Karpas-422 (cell line): ENCODE measurements at regions not wholly inside any gene's neighbourhood (a gene's known extent, or its start where the extent isn't known, plus 50 kb on each side); places are given as distances from the start of the nearest gene placed in this dataset.

Experiments used
- DNase-seq: peaks from one replicate; pipeline ENCODE4 v3.0.0-alpha.2; 2015
- H2AFZ ChIP-seq: fragments of 200-600 bp; sonication (generic); 2 replicates; pipeline ENCODE4 v1.6.1; 2014; ENCODE audit warnings: antibody characterized with exemption, low read length, mixed read lengths
- H3K27ac ChIP-seq: fragments of 200-600 bp; sonication (generic); 2 replicates; pipeline ENCODE4 v1.5.1; 2014; ENCODE audit warnings: mild to moderate bottlenecking, low read length, moderate library complexity
- H3K27me3 ChIP-seq: fragments of 200-600 bp; sonication (generic); 2 replicates; pipeline ENCODE4 v1.6.1; 2014; ENCODE audit warnings: low read length, mixed read lengths
- H3K36me3 ChIP-seq: fragments of 200-600 bp; sonication (generic); 2 replicates; pipeline ENCODE4 v1.6.1; 2014; ENCODE audit warnings: low read length, mixed read lengths; ENCODE audit not compliant: insufficient read depth
- H3K4me1 ChIP-seq: fragments of 200-600 bp; sonication (generic); 2 replicates; pipeline ENCODE4 v1.6.1; 2014; ENCODE audit warnings: mild to moderate bottlenecking, low read length, mixed read lengths
- H3K4me2 ChIP-seq: fragments of 200-600 bp; sonication (generic); 2 replicates; pipeline ENCODE4 v1.6.1; 2014; ENCODE audit warnings: low read length, low read depth, mild to moderate bottlenecking; ENCODE audit not compliant: poor library complexity, severe bottlenecking
- H3K4me3 ChIP-seq: fragments of 200-600 bp; sonication (generic); 2 replicates; pipeline ENCODE4 v1.5.1; 2014; ENCODE audit warnings: mild to moderate bottlenecking, antibody characterized with exemption, low read length, mixed read lengths
- H3K79me2 ChIP-seq: fragments of 200-600 bp; sonication (generic); 2 replicates; pipeline ENCODE4 v1.6.1; 2014; ENCODE audit warnings: mild to moderate bottlenecking, low read length, mixed read lengths
- H3K9ac ChIP-seq: fragments of 200-600 bp; sonication (generic); 2 replicates; pipeline ENCODE4 v1.6.0; 2014; ENCODE audit warnings: low read length
- H3K9me2 ChIP-seq: fragments of 200-600 bp; sonication (generic), shearing (Covaris generic); replicated peaks from 2 replicates; pipeline ENCODE4 v1.6.0; 2014; ENCODE audit warnings: mild to moderate bottlenecking, low read length, moderate library complexity; ENCODE audit not compliant: insufficient read depth
- H3K9me3 ChIP-seq: fragments of 300-700, 200-600 bp; sonication (generic); 2 replicates; pipeline ENCODE4 v1.6.1; 2014; ENCODE audit warnings: low read length, mixed read lengths
- H4K20me1 ChIP-seq: fragments of 200-600 bp; sonication (generic); 2 replicates; pipeline ENCODE4 v1.6.1; 2014; ENCODE audit warnings: mild to moderate bottlenecking, antibody characterized with exemption, low read length, low read depth; ENCODE audit not compliant: insufficient read depth

GRCh38 chr10:107984149-107984548, 819.6 kb upstream of the SORCS1 start:
- H4K20me1 ChIP-seq, result no peaks in the 10 kb centered on the region
- H3K27me3 ChIP-seq, result no peaks in the 10 kb centered on the region
- H3K36me3 ChIP-seq, result no peaks in the 10 kb centered on the region
- peaks cover 12% of the 10 kb centered on the region for H3K9me3 ChIP-seq
- H3K79me2 ChIP-seq, result no peaks in the 10 kb centered on the region
- no peaks in the 10 kb centered on the region for H3K4me1 ChIP-seq
- no peaks in the 10 kb centered on the region for H3K9me2 ChIP-seq
- no peak overlapping the region for H3K4me2 ChIP-seq
- DNase-seq, result no peak
- H3K27ac ChIP-seq, result no peak overlapping the region
- no peak overlapping the region for H3K4me3 ChIP-seq
- H3K9ac ChIP-seq, result no peak overlapping the region
- H2AFZ ChIP-seq, result no peak overlapping the region

GRCh38 chr10:107978455-107978854, 813.9 kb upstream of the SORCS1 start:
- Histone ChIP-seq H3K9me3 (peaks cover 21% of the 10 kb centered on the region), H3K36me3 (no peaks in the 10 kb centered on the region), H3K27ac (no peak overlapping the region), H4K20me1 (no peaks in the 10 kb centered on the region), H3K4me2 (no peak overlapping the region), H3K9ac (no peak overlapping the region), H3K4me3 (no peak overlapping the region), H3K4me1 (no peaks in the 10 kb centered on the region), H3K9me2 (no peaks in the 10 kb centered on the region), H3K27me3 (no peaks in the 10 kb centered on the region), H3K79me2 (no peaks in the 10 kb centered on the region), H2AFZ (no peak overlapping the region)
- DNase-seq, result no peak

- Histone ChIP-seq H2AFZ (no peak overlapping the region), H3K27ac (no peak overlapping the region), H3K4me2 (no peak overlapping the region), H3K4me1 (no peaks in the 10 kb centered on the region), H3K36me3 (no peaks in the 10 kb centered on the region), H3K9me3 (peaks cover 18% of the 10 kb centered on the region), H3K27me3 (no peaks in the 10 kb centered on the region), H3K9ac (no peak overlapping the region), H3K4me3 (no peak overlapping the region), H3K9me2 (no peaks in the 10 kb centered on the region), H3K79me2 (no peaks in the 10 kb centered on the region), H4K20me1 (no peaks in the 10 kb centered on the region)
- DNase-seq, result no peak
Measured at GRCh38 chr10:107971973-107972372, 807.5 kb upstream of the SORCS1 start.

GRCh38 chr10:107971411-107971810, 806.9 kb upstream of the SORCS1 start:
- no peak overlapping the region for H2AFZ ChIP-seq

GRCh38 chr10:107970512-107970911, 806.0 kb upstream of the SORCS1 start:
- Histone ChIP-seq H3K4me1 (no peaks in the 10 kb centered on the region), H3K9me3 (peaks cover 25% of the 10 kb centered on the region), H3K4me2 (no peak overlapping the region), H3K4me3 (no peak overlapping the region), H4K20me1 (no peaks in the 10 kb centered on the region), H3K27me3 (no peaks in the 10 kb centered on the region), H3K9ac (no peak overlapping the region), H2AFZ (no peak overlapping the region), H3K27ac (no peak overlapping the region), H3K79me2 (no peaks in the 10 kb centered on the region), H3K36me3 (no peaks in the 10 kb centered on the region), H3K9me2 (no peaks in the 10 kb centered on the region)
- DNase-seq, result no peak

More at GRCh38 chr10:107971411-107971810, 806.9 kb upstream of the SORCS1 start:
- no peak overlapping the region for H3K27ac ChIP-seq
- H3K4me2 ChIP-seq, result no peak overlapping the region
- H3K9me3 ChIP-seq, result peaks cover 24% of the 10 kb centered on the region
- no peaks in the 10 kb centered on the region for H3K4me1 ChIP-seq
- no peaks in the 10 kb centered on the region for H3K9me2 ChIP-seq
- H3K36me3 ChIP-seq, result no peaks in the 10 kb centered on the region
- H3K4me3 ChIP-seq, result no peak overlapping the region
- H3K9ac ChIP-seq, result no peak overlapping the region
- H3K79me2 ChIP-seq, result no peaks in the 10 kb centered on the region
- H3K27me3 ChIP-seq, result no peaks in the 10 kb centered on the region
- no peaks in the 10 kb centered on the region for H4K20me1 ChIP-seq
- DNase-seq, result no peak

GRCh38 chr10:107969936-107970335, 805.4 kb upstream of the SORCS1 start:
- no peaks in the 10 kb centered on the region for H3K27me3 ChIP-seq
- peaks cover 25% of the 10 kb centered on the region for H3K9me3 ChIP-seq
- no peaks in the 10 kb centered on the region for H3K79me2 ChIP-seq
- H3K27ac ChIP-seq, result no peak overlapping the region
- no peak overlapping the region for H3K4me3 ChIP-seq
- no peaks in the 10 kb centered on the region for H3K4me1 ChIP-seq
- H3K36me3 ChIP-seq, result no peaks in the 10 kb centered on the region
- H2AFZ ChIP-seq, result no peak overlapping the region
- H3K9me2 ChIP-seq, result no peaks in the 10 kb centered on the region
- no peak overlapping the region for H3K9ac ChIP-seq
- no peak for DNase-seq
- H3K4me2 ChIP-seq, result no peak overlapping the region
- no peaks in the 10 kb centered on the region for H4K20me1 ChIP-seq

- Histone ChIP-seq H3K27ac (no peak overlapping the region), H3K4me2 (no peak overlapping the region), H4K20me1 (no peaks in the 10 kb centered on the region), H3K4me1 (no peaks in the 10 kb centered on the region), H3K9me2 (no peaks in the 10 kb centered on the region), H3K36me3 (no peaks in the 10 kb centered on the region), H2AFZ (no peak overlapping the region), H3K9me3 (peaks cover 26% of the 10 kb centered on the region), H3K4me3 (no peak overlapping the region), H3K27me3 (no peaks in the 10 kb centered on the region), H3K9ac (no peak overlapping the region), H3K79me2 (no peaks in the 10 kb centered on the region)
- DNase-seq, result no peak
Measured at GRCh38 chr10:107966826-107967225, 802.3 kb upstream of the SORCS1 start.

- no peak overlapping the region for H3K27ac ChIP-seq
Measured at GRCh38 chr10:107952649-107953556, 788.4 kb upstream of the SORCS1 start.

More at GRCh38 chr10:107952649-107953556, 788.4 kb upstream of the SORCS1 start:
- peaks cover 27% of the 10 kb centered on the region for H3K9me3 ChIP-seq
- H3K4me2 ChIP-seq, result no peak overlapping the region
- H3K9me2 ChIP-seq, result no peaks in the 10 kb centered on the region
- no peak overlapping the region for H2AFZ ChIP-seq
- H3K4me3 ChIP-seq, result no peak overlapping the region
- H3K36me3 ChIP-seq, result no peaks in the 10 kb centered on the region
- H3K79me2 ChIP-seq, result no peaks in the 10 kb centered on the region
- H3K4me1 ChIP-seq, result no peaks in the 10 kb centered on the region
- no peaks in the 10 kb centered on the region for H3K27me3 ChIP-seq
- no peaks in the 10 kb centered on the region for H4K20me1 ChIP-seq
- DNase-seq, result no peak
- H3K9ac ChIP-seq, result no peak overlapping the region
